ENCODE measurements at regions not wholly inside any gene's neighbourhood (a gene's known extent, or its start where the extent isn't known, plus 50 kb on each side); places are given as distances from the start of the nearest gene placed in this dataset.
A peak's percentile ranks its signal among the peaks of the same experiment; 100 is the strongest.

DNA sequence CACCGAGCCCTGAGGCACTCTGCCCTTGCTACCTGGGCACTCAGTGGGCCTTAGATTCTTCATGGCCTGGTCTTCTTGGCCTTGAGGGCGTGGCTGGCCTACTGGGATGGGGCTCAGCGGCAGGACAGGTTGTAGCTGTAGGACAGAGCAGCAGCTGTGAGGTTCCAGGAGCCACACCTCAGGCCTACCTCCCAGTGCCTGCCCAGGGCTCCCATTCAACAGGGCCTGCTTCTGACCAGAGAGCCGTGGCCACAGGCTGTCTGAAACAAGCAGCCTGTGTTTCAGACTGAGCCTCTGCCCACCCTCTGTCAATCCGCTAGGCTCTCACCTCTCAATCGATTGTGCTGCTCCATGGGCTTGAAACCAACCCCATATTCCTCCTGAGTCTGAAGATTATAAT is 928.0 kb upstream of the ZNF722 start:
- intact Hi-C loops (cut with DNase I) = no loop called here
- Histone ChIP-seq H3K9me3 (no peaks in the 10 kb centered on the region), H3K36me3 (no peaks in the 10 kb centered on the region), H3K4me1 (no peaks in the 10 kb centered on the region), H3K4me3 (no peak overlapping the region), H3K27me3 (no peaks in the 10 kb centered on the region), H3K27ac (no peak overlapping the region)
- ATAC-seq (no peak), DNase-seq (peak in 1 of 3 donors; percentile 19)
- TF ChIP-seq, protein P1, sequence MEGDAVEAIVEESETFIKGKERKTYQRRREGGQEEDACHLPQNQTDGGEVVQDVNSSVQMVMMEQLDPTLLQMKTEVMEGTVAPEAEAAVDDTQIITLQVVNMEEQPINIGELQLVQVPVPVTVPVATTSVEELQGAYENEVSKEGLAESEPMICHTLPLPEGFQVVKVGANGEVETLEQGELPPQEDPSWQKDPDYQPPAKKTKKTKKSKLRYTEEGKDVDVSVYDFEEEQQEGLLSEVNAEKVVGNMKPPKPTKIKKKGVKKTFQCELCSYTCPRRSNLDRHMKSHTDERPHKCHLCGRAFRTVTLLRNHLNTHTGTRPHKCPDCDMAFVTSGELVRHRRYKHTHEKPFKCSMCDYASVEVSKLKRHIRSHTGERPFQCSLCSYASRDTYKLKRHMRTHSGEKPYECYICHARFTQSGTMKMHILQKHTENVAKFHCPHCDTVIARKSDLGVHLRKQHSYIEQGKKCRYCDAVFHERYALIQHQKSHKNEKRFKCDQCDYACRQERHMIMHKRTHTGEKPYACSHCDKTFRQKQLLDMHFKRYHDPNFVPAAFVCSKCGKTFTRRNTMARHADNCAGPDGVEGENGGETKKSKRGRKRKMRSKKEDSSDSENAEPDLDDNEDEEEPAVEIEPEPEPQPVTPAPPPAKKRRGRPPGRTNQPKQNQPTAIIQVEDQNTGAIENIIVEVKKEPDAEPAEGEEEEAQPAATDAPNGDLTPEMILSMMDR (IDR thresholded peaks at IDR 0.05) = no peak
- TF ChIP-seq POLR2A (IDR thresholded peaks at IDR 0.05) = no peak
- 62% methylated on average over 2 of the region's 6 CpGs for WGBS (ENCODE audit: insufficient coverage, low coverage, low lambda C conversion rate, missing lambda C conversion rate)

DNA sequence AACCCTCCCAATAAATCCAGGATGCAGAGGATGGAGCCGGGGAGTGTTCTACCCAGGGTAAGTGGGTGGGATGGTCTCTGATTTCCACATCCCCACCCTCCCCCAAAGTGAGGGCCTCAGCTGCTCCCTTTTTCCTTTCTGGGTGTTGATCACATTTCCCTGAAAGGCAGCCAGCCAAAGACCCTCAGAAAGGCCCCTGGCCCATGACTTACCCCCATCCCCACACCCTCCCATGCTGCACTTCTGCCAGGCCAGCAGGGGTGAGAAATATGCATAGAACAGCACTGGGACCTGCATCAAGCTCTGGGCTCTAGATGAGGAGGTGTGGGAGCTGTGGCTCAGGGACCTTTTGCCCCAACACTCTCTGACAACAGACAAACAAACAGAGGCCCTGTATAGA is 927.3 kb upstream of the ZNF722 start:
- H3K36me3 ChIP-seq = no peaks in the 10 kb centered on the region
- ATAC-seq (no peak), DNase-seq (peak in 1 of 3 donors; percentile 7)
- no peaks in the 10 kb centered on the region for H3K4me1 ChIP-seq
- H3K27me3 ChIP-seq = no peaks in the 10 kb centered on the region
- 22% methylated on average over 1 of the region's 1 CpG for WGBS (ENCODE audit: insufficient coverage, low coverage, low lambda C conversion rate, missing lambda C conversion rate)
- intact Hi-C loops (cut with DNase I) = no loop called here
- H3K4me3 ChIP-seq = no peak overlapping the region
- TF ChIP-seq, protein P1 (IDR thresholded peaks at IDR 0.05) = no peak
- no peak for TF ChIP-seq POLR2A (IDR thresholded peaks at IDR 0.05)
- H3K9me3 ChIP-seq = no peaks in the 10 kb centered on the region
- H3K27ac ChIP-seq = no peak overlapping the region

DNA sequence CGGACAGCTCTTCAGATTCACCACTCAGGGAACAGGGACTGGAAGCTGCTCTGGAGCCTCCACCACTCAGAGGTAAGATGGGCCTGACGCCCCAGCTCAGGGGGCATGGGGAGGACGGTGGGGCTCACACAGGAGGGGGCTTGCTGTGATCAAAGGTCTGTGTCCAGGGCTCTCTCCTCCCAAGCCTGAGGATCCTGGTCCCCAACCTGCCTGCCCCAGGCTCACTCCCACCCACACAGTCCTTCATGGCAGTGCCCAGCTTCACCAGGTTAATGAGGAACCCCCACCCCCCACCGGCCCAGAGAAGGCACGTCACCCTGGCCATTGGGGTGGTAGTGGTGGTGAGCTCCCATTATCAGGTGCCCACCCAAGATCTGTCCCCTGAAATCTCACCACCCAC is 926.7 kb upstream of the ZNF722 start:
- DNase-seq = peak in 1 of 3 donors; percentile 6
- no peaks in the 10 kb centered on the region for H3K9me3 ChIP-seq
- intact Hi-C loops (cut with DNase I) = no loop called here
- H3K27me3 ChIP-seq = no peaks in the 10 kb centered on the region
- H3K4me3 ChIP-seq = no peak overlapping the region
- TF ChIP-seq, protein P1 (IDR thresholded peaks at IDR 0.05) = no peak
- no peak for TF ChIP-seq POLR2A (IDR thresholded peaks at IDR 0.05)
- H3K4me1 ChIP-seq = no peaks in the 10 kb centered on the region
- 50% methylated on average over 2 of the region's 5 CpGs for WGBS (ENCODE audit: insufficient coverage, low coverage, low lambda C conversion rate, missing lambda C conversion rate)
- no peak for ATAC-seq
- no peak overlapping the region for H3K27ac ChIP-seq
- no peaks in the 10 kb centered on the region for H3K36me3 ChIP-seq

DNA sequence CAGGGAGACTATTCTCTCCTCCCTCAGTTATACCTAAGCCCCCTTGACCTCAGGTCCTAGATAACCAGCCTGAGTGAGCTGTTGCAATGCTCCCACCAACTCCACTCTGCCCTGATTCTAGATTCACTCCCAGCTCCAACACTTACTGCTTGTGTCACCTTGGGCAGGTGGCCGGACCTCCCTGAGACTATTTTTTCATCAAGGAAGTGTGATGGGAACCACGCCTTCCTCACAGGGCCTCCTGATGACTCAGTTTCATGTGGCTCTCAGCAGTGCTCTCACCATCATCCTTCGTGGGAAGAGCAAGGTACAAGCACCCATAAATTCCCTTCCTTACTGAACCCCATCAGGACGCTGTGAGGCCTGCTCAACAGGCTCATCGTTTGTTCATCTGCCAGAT is 925.8 kb upstream of the ZNF722 start:
- H3K36me3 ChIP-seq = no peaks in the 10 kb centered on the region
- H3K9me3 ChIP-seq = no peaks in the 10 kb centered on the region
- ATAC-seq (no peak), DNase-seq (peak in 1 of 3 donors; percentile 3)
- no peaks in the 10 kb centered on the region for H3K27me3 ChIP-seq
- TF ChIP-seq, protein P1 (IDR thresholded peaks at IDR 0.05) = no peak
- TF ChIP-seq POLR2A (IDR thresholded peaks at IDR 0.05) = no peak
- no peak overlapping the region for H3K4me3 ChIP-seq
- intact Hi-C loops (cut with DNase I) = no loop called here
- 18% methylated on average over 3 of the region's 5 CpGs for WGBS (ENCODE audit: insufficient coverage, low coverage, low lambda C conversion rate, missing lambda C conversion rate)
- no peaks in the 10 kb centered on the region for H3K4me1 ChIP-seq
- H3K27ac ChIP-seq = no peak overlapping the region

DNA sequence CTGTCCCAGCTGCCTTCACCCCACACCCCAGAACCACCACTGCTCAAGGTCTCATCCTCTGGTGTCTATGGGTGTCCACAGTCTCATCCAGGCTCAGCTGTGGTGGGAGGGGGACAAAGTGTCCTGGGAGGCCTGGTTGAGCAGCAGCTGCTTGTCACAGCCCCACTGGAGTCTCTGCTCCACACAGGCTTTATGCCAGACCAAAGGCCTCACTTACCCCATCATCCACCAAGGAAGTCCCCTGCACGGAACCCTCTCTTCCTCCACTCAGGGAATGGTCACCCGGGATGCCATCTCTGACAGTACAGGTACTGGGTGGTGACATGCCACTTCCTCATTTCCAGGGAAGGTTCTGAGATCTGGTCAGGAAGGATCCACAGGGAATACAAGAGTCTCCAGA is 925.4 kb upstream of the ZNF722 start:
- intact Hi-C loops (cut with DNase I) = no loop called here
- Histone ChIP-seq H3K27ac (no peak overlapping the region), H3K4me3 (no peak overlapping the region), H3K36me3 (no peaks in the 10 kb centered on the region), H3K9me3 (no peaks in the 10 kb centered on the region), H3K4me1 (no peaks in the 10 kb centered on the region), H3K27me3 (no peaks in the 10 kb centered on the region)
- TF ChIP-seq, protein P1 (IDR thresholded peaks at IDR 0.05) = no peak
- TF ChIP-seq POLR2A (IDR thresholded peaks at IDR 0.05) = no peak
- no peak for ATAC-seq
- WGBS (ENCODE audit: insufficient coverage, low coverage, low lambda C conversion rate, missing lambda C conversion rate) = 33% methylated on average over 1 of the region's 2 CpGs
- DNase-seq = peak in 1 of 3 donors; percentile 22
